Smooth muscle cell (in vitro differentiated cells): ENCODE measurements at regions not wholly inside any gene's neighbourhood (a gene's known extent, or its start where the extent isn't known, plus 50 kb on each side); places are given as distances from the start of the nearest gene placed in this dataset.

Experiments
- DNase-seq: peaks from one replicate; lab custom pipeline; 2025; ENCODE audit not compliant: unreplicated experiment; lab: John Stamatoyannopoulos, UW
- H2AFZ ChIP-seq: fragments of 200-600 bp; sonication (generic); 2 replicates; pipeline ENCODE4 v1.6.0; 2016; ENCODE audit warnings: antibody characterized with exemption, low read depth, mild to moderate bottlenecking
- H3F3A ChIP-seq: fragments of 200-600 bp; sonication (generic); 2 replicates; pipeline ENCODE4 v1.6.0; 2017; ENCODE audit warnings: antibody characterized with exemption, low read depth
- H3K27ac ChIP-seq: fragments of 200-600 bp; sonication (generic); 2 replicates; pipeline ENCODE4 v1.5.1; 2016; ENCODE audit warnings: low read depth, mild to moderate bottlenecking
- H3K27me3 ChIP-seq: fragments of 200-600 bp; sonication (generic); 2 replicates; pipeline ENCODE4 v1.6.1; 2016; ENCODE audit warnings: low read depth, mild to moderate bottlenecking
- H3K36me3 ChIP-seq: fragments of 200-600 bp; sonication (generic); 2 replicates; pipeline ENCODE4 v1.5.1; 2016; ENCODE audit warnings: low read depth
- H3K4me1 ChIP-seq: fragments of 200-600 bp; sonication (generic); 2 replicates; pipeline ENCODE4 v1.5.1; 2016; ENCODE audit warnings: low read depth
- H3K4me2 ChIP-seq: fragments of 200-600 bp; sonication (generic); 2 replicates; pipeline ENCODE4 v1.6.0; 2016; ENCODE audit warnings: mild to moderate bottlenecking
- H3K4me3 ChIP-seq: fragments of 200-600 bp; sonication (generic); 2 replicates; pipeline ENCODE4 v1.5.1; 2016; ENCODE audit warnings: mild to moderate bottlenecking
- H3K79me2 ChIP-seq: fragments of 200-600 bp; sonication (generic); 2 replicates; pipeline ENCODE4 v1.6.0; 2016; ENCODE audit warnings: low read depth, mild to moderate bottlenecking
- H3K9ac ChIP-seq: fragments of 200-600 bp; sonication (generic); 2 replicates; pipeline ENCODE4 v1.6.0; 2016; ENCODE audit warnings: low read depth
- H3K9me3 ChIP-seq: fragments of 200-600 bp; sonication (generic); replicated peaks from 2 replicates; pipeline ENCODE4 v1.5.1; 2016; ENCODE audit warnings: low read depth
- H4K20me1 ChIP-seq: fragments of 200-600 bp; sonication (generic); 2 replicates; pipeline ENCODE4 v1.6.0; 2016; ENCODE audit warnings: low read depth
- CTCF ChIP-seq: fragments of 200-600 bp; sonication (generic); IDR thresholded peaks from 2 replicates; pipeline ENCODE4 v1.5.1; 2017; ENCODE audit warnings: borderline replicate concordance, mild to moderate bottlenecking, antibody characterized with exemption; ENCODE audit not compliant: insufficient read depth, poor library complexity, severe bottlenecking
- WGBS: methylation state at CpG from one replicate; pipeline ENCODE4 v1.1.7; 2016; ENCODE audit warnings: low lambda C conversion rate; 5-methylcytosine and 5-hydroxymethylcytosine counted together

DNA sequence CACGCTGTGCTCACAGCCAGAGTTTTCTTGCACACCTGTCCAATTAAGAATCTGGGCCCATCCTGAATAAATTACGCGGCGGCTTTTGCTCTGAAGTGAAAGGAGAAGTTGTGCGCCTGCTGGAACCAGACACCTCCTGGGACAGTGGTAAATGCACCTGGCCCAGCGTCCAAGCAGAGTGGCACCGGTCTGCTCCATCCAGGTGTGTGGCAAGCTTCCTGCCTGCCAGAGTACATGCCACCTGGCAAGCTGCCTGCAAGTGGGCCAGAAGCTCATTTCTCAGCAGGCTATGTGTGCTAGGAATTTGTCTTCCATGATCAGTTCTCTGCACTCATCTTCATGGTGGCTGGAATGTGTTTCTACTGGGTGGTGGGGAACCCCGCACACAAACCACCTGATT, 660.6 kb downstream of the ETS1 start:
- no peak for DNase-seq
- H3K4me1 ChIP-seq, result no peaks in the 10 kb centered on the region
- H3K79me2 ChIP-seq, result no peaks in the 10 kb centered on the region
- H3K27me3 ChIP-seq, result no peaks in the 10 kb centered on the region
- no peak overlapping the region for H2AFZ ChIP-seq
- H3K9me3 ChIP-seq, result no peaks in the 10 kb centered on the region
- no peaks in the 10 kb centered on the region for H3F3A ChIP-seq
- no peak for TF ChIP-seq CTCF
- H3K4me2 ChIP-seq, result no peak overlapping the region
- H3K4me3 ChIP-seq, result no peak overlapping the region
- 95% methylated on average over 8 of the region's 8 CpGs for WGBS
- H4K20me1 ChIP-seq, result no peaks in the 10 kb centered on the region
- no peaks in the 10 kb centered on the region for H3K36me3 ChIP-seq
- H3K27ac ChIP-seq, result no peak overlapping the region
- no peak overlapping the region for H3K9ac ChIP-seq

GRCh38 chr11:127925475-127925874, 661.9 kb downstream of the ETS1 start:
- H3K4me3 ChIP-seq, result no peak overlapping the region
- H3K4me2 ChIP-seq, result no peak overlapping the region
- H3F3A ChIP-seq, result no peaks in the 10 kb centered on the region
- no peaks in the 10 kb centered on the region for H3K36me3 ChIP-seq
- no peak overlapping the region for H3K27ac ChIP-seq
- H4K20me1 ChIP-seq, result no peaks in the 10 kb centered on the region
- 68% methylated on average over 4 of the region's 4 CpGs for WGBS
- H3K4me1 ChIP-seq, result no peaks in the 10 kb centered on the region
- no peaks in the 10 kb centered on the region for H3K79me2 ChIP-seq
- TF ChIP-seq CTCF, result no peak
- H3K9ac ChIP-seq, result no peak overlapping the region
- no peaks in the 10 kb centered on the region for H3K9me3 ChIP-seq
- no peaks in the 10 kb centered on the region for H3K27me3 ChIP-seq
- H2AFZ ChIP-seq, result no peak overlapping the region
- no peak for DNase-seq

GRCh38 chr11:127919206-127920000, 668.0 kb downstream of the ETS1 start:
- Histone ChIP-seq H3K79me2 (no peaks in the 10 kb centered on the region), H3K9me3 (no peaks in the 10 kb centered on the region), H4K20me1 (no peaks in the 10 kb centered on the region), H3K27ac (no peak overlapping the region), H3K9ac (no peak overlapping the region), H3K27me3 (no peaks in the 10 kb centered on the region), H3F3A (no peaks in the 10 kb centered on the region), H3K36me3 (no peaks in the 10 kb centered on the region), H3K4me1 (no peaks in the 10 kb centered on the region), H3K4me3 (no peak overlapping the region), H2AFZ (no peak overlapping the region), H3K4me2 (no peak overlapping the region)
- 64% methylated on average over 2 of the region's 2 CpGs for WGBS
- no peak for DNase-seq
- TF ChIP-seq CTCF, result no peak

GRCh38 chr11:127902382-127902781, 685.0 kb downstream of the ETS1 start:
- Histone ChIP-seq H3K27me3 (no peaks in the 10 kb centered on the region), H3K27ac (no peak overlapping the region), H3K4me2 (no peak overlapping the region), H2AFZ (no peak overlapping the region), H3K9me3 (no peaks in the 10 kb centered on the region), H3K4me3 (no peak overlapping the region), H3K79me2 (no peaks in the 10 kb centered on the region), H3K4me1 (no peaks in the 10 kb centered on the region), H3K9ac (no peak overlapping the region), H4K20me1 (no peaks in the 10 kb centered on the region), H3F3A (no peaks in the 10 kb centered on the region), H3K36me3 (no peaks in the 10 kb centered on the region)
- DNase-seq, result no peak
- no peak for TF ChIP-seq CTCF
